GM23248 (cell line): ENCODE measurements at regions not wholly inside any gene's neighbourhood (a gene's known extent, or its start where the extent isn't known, plus 50 kb on each side); places are given as distances from the start of the nearest gene placed in this dataset.

Source experiments
- DNase-seq: peaks from one replicate; pipeline ENCODE4 v3.0.0-alpha.2; 2015
- H2AFZ ChIP-seq: fragments of 200-600 bp; sonication (generic); 2 replicates; pipeline ENCODE4 v1.6.1; 2016; ENCODE audit warnings: antibody characterized with exemption
- H3F3A ChIP-seq: fragments of 200-600 bp; sonication (generic); 2 replicates; pipeline ENCODE4 v1.6.1; 2016; ENCODE audit warnings: mild to moderate bottlenecking, antibody characterized with exemption, mixed run types; ENCODE audit not compliant: insufficient read depth
- H3K27ac ChIP-seq: fragments of 200-600 bp; sonication (generic); 2 replicates; pipeline ENCODE4 v1.5.1; 2016; ENCODE audit warnings: mild to moderate bottlenecking
- H3K27me3 ChIP-seq: fragments of 200-600 bp; sonication (generic); replicated peaks from 2 replicates; pipeline ENCODE4 v1.6.1; 2016; ENCODE audit warnings: mild to moderate bottlenecking; ENCODE audit not compliant: insufficient read depth
- H3K36me3 ChIP-seq: fragments of 200-600 bp; sonication (generic); 2 replicates; pipeline ENCODE4 v1.6.1; 2016; ENCODE audit warnings: low read depth, mild to moderate bottlenecking
- H3K4me1 ChIP-seq: fragments of 200-600 bp; sonication (generic); 2 replicates; pipeline ENCODE4 v1.6.1; 2016; ENCODE audit warnings: mild to moderate bottlenecking; ENCODE audit not compliant: insufficient read depth
- H3K4me2 ChIP-seq: fragments of 200-600 bp; sonication (generic); one replicate; pipeline ENCODE4 v1.6.1; 2016; ENCODE audit warnings: mild to moderate bottlenecking; ENCODE audit not compliant: unreplicated experiment
- H3K4me3 ChIP-seq: fragments of 200-600 bp; sonication (generic); 2 replicates; pipeline ENCODE4 v1.5.1; 2016; ENCODE audit warnings: mild to moderate bottlenecking
- H3K79me2 ChIP-seq: fragments of 200-600 bp; sonication (generic); 2 replicates; pipeline ENCODE4 v1.6.1; 2016; ENCODE audit warnings: mild to moderate bottlenecking; ENCODE audit not compliant: insufficient read depth
- H3K9ac ChIP-seq: fragments of 200-600 bp; sonication (generic); 2 replicates; pipeline ENCODE4 v1.6.1; 2016; ENCODE audit warnings: mild to moderate bottlenecking
- H3K9me2 ChIP-seq: fragments of 200-600 bp; sonication (generic); 2 replicates; pipeline ENCODE4 v1.6.1; 2016; ENCODE audit warnings: mixed run types, mild to moderate bottlenecking, moderate library complexity; ENCODE audit not compliant: insufficient read depth
- H3K9me3 ChIP-seq: fragments of 200-600 bp; sonication (generic); one replicate; pipeline ENCODE4 v1.6.1; 2017; ENCODE audit warnings: low read depth
- H4K20me1 ChIP-seq: fragments of 200-600 bp; sonication (generic); 2 replicates; pipeline ENCODE4 v1.6.0; 2016; ENCODE audit not compliant: insufficient read depth
- EZH2 ChIP-seq: fragments of 200-600 bp; sonication (generic); IDR thresholded peaks from 2 replicates; pipeline ENCODE4 v1.6.1; 2018; ENCODE audit warnings: antibody characterized with exemption, mild to moderate bottlenecking; ENCODE audit not compliant: insufficient read depth, poor library complexity, severe bottlenecking
- EZH2phosphoT487 ChIP-seq: fragments of 200-600 bp; sonication (generic); IDR thresholded peaks from 2 replicates; pipeline ENCODE4 v1.6.1; 2018; ENCODE audit warnings: antibody characterized with exemption, moderate library complexity, mild to moderate bottlenecking, low read depth; ENCODE audit not compliant: insufficient read depth
- WGBS, 2 experiments: methylation state at CpG; one replicate each; pipeline ENCODE4 v1.1.6; 2015 to 2017; ENCODE audit warnings: low lambda C conversion rate in 2 of 2, low coverage in 1 of 2; ENCODE audit errors: missing lambda C conversion rate in 2 of 2; 5-methylcytosine and 5-hydroxymethylcytosine counted together
- in situ Hi-C: fragments of 300-500 bp; cut with MboI; formaldehyde crosslinking; loops from 2 replicates; pipeline ENCODE4 v1.15.0; 2020

DNA sequence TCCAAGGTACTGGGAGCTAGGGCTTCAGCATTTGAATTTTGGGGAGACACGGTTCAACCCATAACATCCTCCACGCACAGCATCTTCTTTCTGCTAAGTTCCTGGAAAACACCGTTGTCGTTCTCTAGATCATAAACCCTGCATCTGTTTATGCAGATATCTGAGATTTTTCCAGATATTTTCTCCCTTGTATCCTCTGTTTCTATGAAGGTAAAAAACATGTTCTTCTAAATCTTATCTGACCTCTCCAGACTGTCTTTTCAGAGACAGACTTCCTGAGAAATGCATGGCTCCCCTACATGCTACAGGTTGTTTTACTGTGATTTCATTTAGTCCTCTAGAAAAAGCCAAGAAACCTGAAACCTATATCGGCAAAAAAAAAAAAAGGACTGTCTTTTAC, 152.3 kb upstream of the KLF3 start:
- no peak for DNase-seq
- no peaks in the 10 kb centered on the region for H3K9me3 ChIP-seq
- H3K4me3 ChIP-seq: no peak overlapping the region
- H3K4me1 ChIP-seq: no peaks in the 10 kb centered on the region
- H3K79me2 ChIP-seq: no peaks in the 10 kb centered on the region
- H3K27ac ChIP-seq: no peak overlapping the region
- no peaks in the 10 kb centered on the region for H3K9me2 ChIP-seq
- H3K9ac ChIP-seq: no peak overlapping the region
- in situ Hi-C loops: loop anchor here (25.0 kb wide), 1 partner anchor 449 kb away; no protein-coding TSS in a partner anchor
- H3F3A ChIP-seq: no peaks in the 10 kb centered on the region
- no peak overlapping the region for H2AFZ ChIP-seq
- TF ChIP-seq EZH2 (no peak), EZH2phosphoT487 (no peak)
- no peaks in the 10 kb centered on the region for H4K20me1 ChIP-seq
- WGBS, 2 experiments: 61 to 70% methylated on average over 5 of the region's 5 CpGs
- H3K27me3 ChIP-seq: peaks cover 4% of the 10 kb centered on the region; the same call in 1 of the 2 replicates
- H3K36me3 ChIP-seq: no peaks in the 10 kb centered on the region
- H3K4me2 ChIP-seq: no peak overlapping the region

DNA sequence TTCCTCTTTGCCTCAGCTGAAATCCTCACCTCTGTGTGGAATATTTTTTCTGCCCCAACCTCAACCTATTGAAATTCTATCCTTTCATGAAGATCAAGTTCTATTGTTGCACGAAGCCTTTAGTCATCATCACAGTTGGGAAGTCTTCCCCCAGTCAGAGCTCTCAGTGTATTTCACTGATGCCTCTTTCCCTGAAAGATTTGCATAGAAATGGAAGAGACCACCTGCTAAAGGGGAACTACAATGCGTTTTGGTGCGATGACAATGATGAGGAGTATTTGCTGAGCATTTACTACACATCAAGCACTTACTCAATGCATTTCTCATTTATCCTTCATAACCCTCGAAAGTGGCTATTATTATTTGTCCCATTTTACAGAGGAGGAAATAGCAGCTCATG, 151.2 kb upstream of the KLF3 start:
- H3K4me3 ChIP-seq: no peak overlapping the region
- H4K20me1 ChIP-seq: no peaks in the 10 kb centered on the region
- H3K9ac ChIP-seq: no peak overlapping the region
- in situ Hi-C loops: loop anchor here (25.0 kb wide), 1 partner anchor 451 kb away; no protein-coding TSS in a partner anchor
- H3K4me1 ChIP-seq: no peaks in the 10 kb centered on the region
- TF ChIP-seq EZH2 (no peak), EZH2phosphoT487 (no peak)
- H3K27me3 ChIP-seq: peaks cover 3% of the 10 kb centered on the region; the same call in 1 of the 2 replicates
- no peaks in the 10 kb centered on the region for H3K9me2 ChIP-seq
- H3K4me2 ChIP-seq: no peak overlapping the region
- H3F3A ChIP-seq: no peaks in the 10 kb centered on the region
- WGBS, 2 experiments: 34 to 40% methylated on average over 4 of the region's 4 CpGs
- H3K79me2 ChIP-seq: no peaks in the 10 kb centered on the region
- H3K27ac ChIP-seq: no peak overlapping the region
- no peaks in the 10 kb centered on the region for H3K36me3 ChIP-seq
- no peak overlapping the region for H2AFZ ChIP-seq
- no peaks in the 10 kb centered on the region for H3K9me3 ChIP-seq
- no peak for DNase-seq

DNA sequence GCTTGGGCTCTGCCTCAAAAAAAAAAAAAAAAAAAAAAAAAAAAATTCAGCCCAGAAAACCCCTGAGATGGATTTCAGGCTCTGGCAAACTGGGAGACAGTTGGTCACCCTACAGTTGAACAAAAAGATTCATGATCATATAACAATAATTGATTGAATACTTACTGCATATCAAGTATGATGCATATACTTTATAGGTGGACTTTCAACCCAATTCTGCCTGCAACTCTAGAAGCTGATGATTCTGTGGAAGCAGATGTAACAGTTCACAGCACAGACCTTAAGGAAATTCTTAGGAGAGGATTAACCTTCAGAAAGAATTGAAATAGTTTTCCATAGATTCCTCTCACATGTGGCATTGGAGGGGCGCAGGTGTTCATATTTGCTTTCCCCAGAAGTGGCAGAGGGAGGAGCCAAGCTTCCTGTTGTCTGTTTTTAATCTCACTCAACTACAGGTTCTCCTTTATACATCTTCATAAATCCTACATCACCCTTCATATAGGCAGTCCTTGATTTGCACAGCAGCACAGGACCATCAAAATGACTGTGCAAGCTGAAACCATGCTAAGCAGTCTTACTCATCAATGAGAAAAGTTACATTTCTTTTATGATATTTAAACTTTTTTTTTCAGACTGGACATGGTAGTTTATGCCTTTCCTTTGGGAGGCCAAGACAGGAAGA, 149.4 kb upstream of the KLF3 start:
- no peak overlapping the region for H3K4me2 ChIP-seq
- no peaks in the 10 kb centered on the region for H3F3A ChIP-seq
- no peak for DNase-seq
- in situ Hi-C loops: loop anchor here (25.0 kb wide), 1 partner anchor 452 kb away; no protein-coding TSS in a partner anchor
- WGBS, 2 experiments: 64 to 100% methylated on average over 1 of the region's 1 CpG
- TF ChIP-seq EZH2phosphoT487: no peak
- no peak for TF ChIP-seq EZH2
- no peaks in the 10 kb centered on the region for H3K79me2 ChIP-seq
- H3K36me3 ChIP-seq: no peaks in the 10 kb centered on the region
- H2AFZ ChIP-seq: no peak overlapping the region
- no peak overlapping the region for H3K27ac ChIP-seq
- H4K20me1 ChIP-seq: no peaks in the 10 kb centered on the region
- no peak overlapping the region for H3K4me3 ChIP-seq
- peaks cover 7% of the 10 kb centered on the region; the same call in 1 of the 2 replicates for H3K27me3 ChIP-seq
- H3K9me2 ChIP-seq: no peaks in the 10 kb centered on the region
- H3K4me1 ChIP-seq: no peaks in the 10 kb centered on the region
- no peak overlapping the region for H3K9ac ChIP-seq
- no peaks in the 10 kb centered on the region for H3K9me3 ChIP-seq

DNA sequence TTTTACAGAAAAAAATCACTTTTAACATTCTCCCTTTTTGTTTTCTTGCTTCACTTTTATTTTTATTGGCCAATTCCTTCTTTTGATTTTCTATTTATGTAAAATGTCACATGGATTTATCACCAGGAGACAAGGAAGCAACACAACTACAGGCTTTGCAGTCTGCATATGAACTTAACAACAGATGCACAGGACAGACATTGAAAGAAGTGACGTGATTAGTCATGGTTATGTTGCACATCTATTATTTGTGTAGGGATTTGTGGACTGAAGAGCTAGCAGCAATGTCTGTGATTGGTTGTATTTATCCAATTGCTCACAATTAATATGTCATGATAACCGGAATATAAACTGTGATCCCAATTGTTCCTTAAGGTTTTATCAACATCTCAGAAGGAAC, 147.8 kb upstream of the KLF3 start:
- no peaks in the 10 kb centered on the region for H4K20me1 ChIP-seq
- H3K27me3 ChIP-seq: peaks cover 7% of the 10 kb centered on the region; the same call in 1 of the 2 replicates
- no peaks in the 10 kb centered on the region for H3K4me1 ChIP-seq
- no peak overlapping the region for H2AFZ ChIP-seq
- no peak for TF ChIP-seq EZH2phosphoT487
- TF ChIP-seq EZH2: no peak
- H3K9ac ChIP-seq: no peak overlapping the region
- H3K27ac ChIP-seq: no peak overlapping the region
- in situ Hi-C loops: loop anchor here (25.0 kb wide), 1 partner anchor 454 kb away; no protein-coding TSS in a partner anchor
- WGBS, 2 experiments: 14 to 15% methylated on average over 2 of the region's 2 CpGs
- H3K9me2 ChIP-seq: no peaks in the 10 kb centered on the region
- no peak overlapping the region for H3K4me2 ChIP-seq
- H3K4me3 ChIP-seq: no peak overlapping the region
- H3K36me3 ChIP-seq: no peaks in the 10 kb centered on the region
- H3K79me2 ChIP-seq: no peaks in the 10 kb centered on the region
- DNase-seq: no peak
- H3F3A ChIP-seq: no peaks in the 10 kb centered on the region
- H3K9me3 ChIP-seq: no peaks in the 10 kb centered on the region
